GM23248 (cell line): ENCODE measurements at regions not wholly inside any gene's neighbourhood (a gene's known extent, or its start where the extent isn't known, plus 50 kb on each side); places are given as distances from the start of the nearest gene placed in this dataset.

Experiments
- DNase-seq: peaks from one replicate; pipeline ENCODE4 v3.0.0-alpha.2; 2015
- H2AFZ ChIP-seq: fragments of 200-600 bp; sonication (generic); 2 replicates; pipeline ENCODE4 v1.6.1; 2016; ENCODE audit warnings: antibody characterized with exemption
- H3F3A ChIP-seq: fragments of 200-600 bp; sonication (generic); 2 replicates; pipeline ENCODE4 v1.6.1; 2016; ENCODE audit warnings: mild to moderate bottlenecking, antibody characterized with exemption, mixed run types; ENCODE audit not compliant: insufficient read depth
- H3K27ac ChIP-seq: fragments of 200-600 bp; sonication (generic); 2 replicates; pipeline ENCODE4 v1.5.1; 2016; ENCODE audit warnings: mild to moderate bottlenecking
- H3K27me3 ChIP-seq: fragments of 200-600 bp; sonication (generic); replicated peaks from 2 replicates; pipeline ENCODE4 v1.6.1; 2016; ENCODE audit warnings: mild to moderate bottlenecking; ENCODE audit not compliant: insufficient read depth
- H3K36me3 ChIP-seq: fragments of 200-600 bp; sonication (generic); 2 replicates; pipeline ENCODE4 v1.6.1; 2016; ENCODE audit warnings: low read depth, mild to moderate bottlenecking
- H3K4me1 ChIP-seq: fragments of 200-600 bp; sonication (generic); 2 replicates; pipeline ENCODE4 v1.6.1; 2016; ENCODE audit warnings: mild to moderate bottlenecking; ENCODE audit not compliant: insufficient read depth
- H3K4me2 ChIP-seq: fragments of 200-600 bp; sonication (generic); one replicate; pipeline ENCODE4 v1.6.1; 2016; ENCODE audit warnings: mild to moderate bottlenecking; ENCODE audit not compliant: unreplicated experiment
- H3K4me3 ChIP-seq: fragments of 200-600 bp; sonication (generic); 2 replicates; pipeline ENCODE4 v1.5.1; 2016; ENCODE audit warnings: mild to moderate bottlenecking
- H3K79me2 ChIP-seq: fragments of 200-600 bp; sonication (generic); 2 replicates; pipeline ENCODE4 v1.6.1; 2016; ENCODE audit warnings: mild to moderate bottlenecking; ENCODE audit not compliant: insufficient read depth
- H3K9ac ChIP-seq: fragments of 200-600 bp; sonication (generic); 2 replicates; pipeline ENCODE4 v1.6.1; 2016; ENCODE audit warnings: mild to moderate bottlenecking
- H3K9me2 ChIP-seq: fragments of 200-600 bp; sonication (generic); 2 replicates; pipeline ENCODE4 v1.6.1; 2016; ENCODE audit warnings: mixed run types, mild to moderate bottlenecking, moderate library complexity; ENCODE audit not compliant: insufficient read depth
- H3K9me3 ChIP-seq: fragments of 200-600 bp; sonication (generic); one replicate; pipeline ENCODE4 v1.6.1; 2017; ENCODE audit warnings: low read depth
- H4K20me1 ChIP-seq: fragments of 200-600 bp; sonication (generic); 2 replicates; pipeline ENCODE4 v1.6.0; 2016; ENCODE audit not compliant: insufficient read depth
- EZH2 ChIP-seq: fragments of 200-600 bp; sonication (generic); IDR thresholded peaks from 2 replicates; pipeline ENCODE4 v1.6.1; 2018; ENCODE audit warnings: antibody characterized with exemption, mild to moderate bottlenecking; ENCODE audit not compliant: insufficient read depth, poor library complexity, severe bottlenecking
- EZH2phosphoT487 ChIP-seq: fragments of 200-600 bp; sonication (generic); IDR thresholded peaks from 2 replicates; pipeline ENCODE4 v1.6.1; 2018; ENCODE audit warnings: antibody characterized with exemption, moderate library complexity, mild to moderate bottlenecking, low read depth; ENCODE audit not compliant: insufficient read depth
- WGBS, 2 experiments: methylation state at CpG; one replicate each; pipeline ENCODE4 v1.1.6; 2015 to 2017; ENCODE audit warnings: low lambda C conversion rate in 2 of 2, low coverage in 1 of 2; ENCODE audit errors: missing lambda C conversion rate in 2 of 2; 5-methylcytosine and 5-hydroxymethylcytosine counted together
- in situ Hi-C: fragments of 300-500 bp; cut with MboI; formaldehyde crosslinking; loops from 2 replicates; pipeline ENCODE4 v1.15.0; 2020

DNA sequence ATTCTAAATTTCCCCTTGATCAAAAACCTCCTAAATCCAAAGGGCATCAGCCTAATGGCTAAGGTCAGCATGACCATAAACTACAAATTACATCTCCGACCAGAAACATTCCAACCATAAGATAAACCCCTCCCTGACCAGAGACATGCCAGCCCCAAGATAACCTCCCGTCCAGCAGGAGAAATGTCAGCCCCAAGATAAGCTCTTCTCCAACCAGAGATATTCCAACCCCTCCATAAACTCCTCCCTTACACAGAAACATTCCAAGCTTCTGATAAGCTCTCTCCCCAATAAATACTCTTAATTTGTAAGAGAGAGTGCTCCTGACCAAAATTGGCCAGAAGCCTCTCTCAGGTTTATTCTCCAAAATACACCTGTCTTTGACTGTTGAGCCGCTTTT is 274.0 kb downstream of the RNF152 start:
- H3K9me2 ChIP-seq: no peaks in the 10 kb centered on the region
- in situ Hi-C loops: loop anchor here (10.0 kb wide), 1 partner anchor 56 kb away; no protein-coding TSS in a partner anchor
- no peak overlapping the region for H3K4me2 ChIP-seq
- H3K27me3 ChIP-seq: no peaks in the 10 kb centered on the region
- H3K4me1 ChIP-seq: no peaks in the 10 kb centered on the region
- no peak overlapping the region for H2AFZ ChIP-seq
- H3K4me3 ChIP-seq: no peak overlapping the region
- TF ChIP-seq EZH2phosphoT487: no peak
- TF ChIP-seq EZH2: no peak
- WGBS, 2 experiments: 74 to 76% methylated on average over 3 of the region's 3 CpGs
- no peak overlapping the region for H3K27ac ChIP-seq
- no peak for DNase-seq
- H4K20me1 ChIP-seq: no peaks in the 10 kb centered on the region
- H3F3A ChIP-seq: no peaks in the 10 kb centered on the region
- H3K9ac ChIP-seq: no peak overlapping the region
- H3K79me2 ChIP-seq: no peaks in the 10 kb centered on the region
- H3K36me3 ChIP-seq: no peaks in the 10 kb centered on the region
- no peaks in the 10 kb centered on the region for H3K9me3 ChIP-seq

- H3K27ac ChIP-seq: no peak overlapping the region
- H3F3A ChIP-seq: no peaks in the 10 kb centered on the region
- H3K27me3 ChIP-seq: no peaks in the 10 kb centered on the region
- no peak for DNase-seq
- no peaks in the 10 kb centered on the region for H4K20me1 ChIP-seq
- no peaks in the 10 kb centered on the region for H3K9me3 ChIP-seq
- no peak overlapping the region for H3K4me3 ChIP-seq
- no peaks in the 10 kb centered on the region for H3K9me2 ChIP-seq
- no peak overlapping the region for H3K4me2 ChIP-seq
- no peaks in the 10 kb centered on the region for H3K79me2 ChIP-seq
- no peak for TF ChIP-seq EZH2
- TF ChIP-seq EZH2phosphoT487: no peak
- no peaks in the 10 kb centered on the region for H3K4me1 ChIP-seq
- no peaks in the 10 kb centered on the region for H3K36me3 ChIP-seq
- in situ Hi-C loops: loop anchor here (10.0 kb wide), 1 partner anchor 59 kb away; no protein-coding TSS in a partner anchor
- 93 to 96% methylated on average over 4 of the region's 4 CpGs for WGBS, 2 experiments
- no peak overlapping the region for H2AFZ ChIP-seq
- no peak overlapping the region for H3K9ac ChIP-seq
These were observed 276.6 kb downstream of the RNF152 start for GRCh38 chr18:61616111-61616610.

DNA sequence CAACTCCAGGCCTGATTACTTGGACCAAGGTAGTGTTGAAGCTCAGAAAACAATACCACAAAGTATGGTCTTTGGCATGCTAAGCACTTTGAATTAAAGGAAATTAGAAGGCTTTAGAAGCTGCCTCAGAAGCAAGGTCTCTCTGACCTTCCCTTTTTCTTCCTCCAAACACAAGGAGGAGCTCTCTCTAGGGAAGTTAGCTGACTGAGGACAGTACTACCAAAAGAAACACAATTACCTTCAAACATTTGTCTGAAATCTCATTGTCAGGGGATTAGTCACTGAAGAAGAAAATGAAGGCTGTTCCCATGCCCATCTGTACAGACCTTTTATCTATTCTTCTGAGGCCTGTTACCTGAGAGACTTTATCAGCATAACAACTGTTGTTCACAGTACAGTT is 279.3 kb downstream of the CDH20 start:
- in situ Hi-C loops: loop anchor here (10.0 kb wide), 1 partner anchor 62 kb away; no protein-coding TSS in a partner anchor
- no peaks in the 10 kb centered on the region for H3K36me3 ChIP-seq
- no peak overlapping the region for H3K4me2 ChIP-seq
- no peaks in the 10 kb centered on the region for H3K27me3 ChIP-seq
- no peaks in the 10 kb centered on the region for H3K79me2 ChIP-seq
- no peaks in the 10 kb centered on the region for H3K9me2 ChIP-seq
- H2AFZ ChIP-seq: no peak overlapping the region
- H3K4me1 ChIP-seq: peaks cover 17% of the 10 kb centered on the region
- DNase-seq: no peak
- no peak overlapping the region for H3K4me3 ChIP-seq
- H3K27ac ChIP-seq: no peak overlapping the region
- no peaks in the 10 kb centered on the region for H3K9me3 ChIP-seq
- H4K20me1 ChIP-seq: no peaks in the 10 kb centered on the region
- TF ChIP-seq EZH2 (no peak), EZH2phosphoT487 (no peak)
- peaks cover 24% of the 10 kb centered on the region for H3F3A ChIP-seq
- H3K9ac ChIP-seq: no peak overlapping the region

DNA sequence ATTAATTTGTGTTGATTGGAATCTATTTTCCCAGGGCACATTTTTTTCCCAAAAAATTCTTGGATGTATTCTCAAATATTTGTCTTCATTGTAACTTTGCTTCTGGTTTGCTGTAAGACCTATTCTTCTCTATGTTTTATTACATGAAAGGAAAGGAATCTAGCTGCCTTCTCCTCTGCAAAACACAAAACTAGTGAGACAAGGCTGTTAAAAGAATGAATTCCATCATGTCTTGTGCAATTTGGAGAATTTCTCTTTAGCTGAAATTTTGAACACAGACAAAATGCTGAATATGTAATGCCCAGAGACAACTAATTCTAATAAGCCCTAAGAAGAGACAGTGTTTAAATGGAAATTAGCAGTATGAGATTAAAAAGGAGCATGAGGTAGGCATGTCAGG is 275.9 kb downstream of the CDH20 start:
- Histone ChIP-seq H3F3A (peaks cover 53% of the 10 kb centered on the region), H3K27me3 (no peaks in the 10 kb centered on the region), H3K79me2 (peaks cover 14% of the 10 kb centered on the region; the same call in 1 of the 2 replicates), H3K36me3 (no peaks in the 10 kb centered on the region), H3K4me3 (no peak overlapping the region), H4K20me1 (no peaks in the 10 kb centered on the region), H2AFZ (no peak overlapping the region), H3K4me2 (peak overlapping the region; percentile 5), H3K4me1 (peaks cover 41% of the 10 kb centered on the region), H3K9me3 (no peaks in the 10 kb centered on the region), H3K9ac (no peak overlapping the region), H3K9me2 (no peaks in the 10 kb centered on the region), H3K27ac (peak overlapping the region; percentile 85)
- TF ChIP-seq EZH2phosphoT487: no peak
- no peak for TF ChIP-seq EZH2
- peak; percentile 47 for DNase-seq
- in situ Hi-C loops: no loop called here

GRCh38 chr18:61608316-61608715 is 275.1 kb downstream of the CDH20 start:
- H3K27me3 ChIP-seq: no peaks in the 10 kb centered on the region
- H3K9ac ChIP-seq: 0 out of 2 replicates have a peak overlapping the region, but pooled peaks have one; percentile 77
- H3F3A ChIP-seq: peaks cover 57% of the 10 kb centered on the region
- WGBS, 2 experiments: 12 to 17% methylated on average over 1 of the region's 1 CpG
- peak; percentile 57 for DNase-seq
- peak overlapping the region; percentile 85 for H3K27ac ChIP-seq
- peak overlapping the region; percentile 5 for H3K4me2 ChIP-seq
- H2AFZ ChIP-seq: peak overlapping the region; percentile 67
- peaks cover 47% of the 10 kb centered on the region for H3K4me1 ChIP-seq
- in situ Hi-C loops: no loop called here
- H4K20me1 ChIP-seq: no peaks in the 10 kb centered on the region
- no peaks in the 10 kb centered on the region for H3K9me3 ChIP-seq
- H3K9me2 ChIP-seq: no peaks in the 10 kb centered on the region
- H3K79me2 ChIP-seq: peaks cover 21% of the 10 kb centered on the region; the same call in 1 of the 2 replicates
- TF ChIP-seq EZH2phosphoT487 (no peak), EZH2 (no peak)
- no peaks in the 10 kb centered on the region for H3K36me3 ChIP-seq
- no peak overlapping the region for H3K4me3 ChIP-seq
